ENCODE measurements at regions not wholly inside any gene's neighbourhood (a gene's known extent, or its start where the extent isn't known, plus 50 kb on each side); places are given as distances from the start of the nearest gene placed in this dataset.

DNA sequence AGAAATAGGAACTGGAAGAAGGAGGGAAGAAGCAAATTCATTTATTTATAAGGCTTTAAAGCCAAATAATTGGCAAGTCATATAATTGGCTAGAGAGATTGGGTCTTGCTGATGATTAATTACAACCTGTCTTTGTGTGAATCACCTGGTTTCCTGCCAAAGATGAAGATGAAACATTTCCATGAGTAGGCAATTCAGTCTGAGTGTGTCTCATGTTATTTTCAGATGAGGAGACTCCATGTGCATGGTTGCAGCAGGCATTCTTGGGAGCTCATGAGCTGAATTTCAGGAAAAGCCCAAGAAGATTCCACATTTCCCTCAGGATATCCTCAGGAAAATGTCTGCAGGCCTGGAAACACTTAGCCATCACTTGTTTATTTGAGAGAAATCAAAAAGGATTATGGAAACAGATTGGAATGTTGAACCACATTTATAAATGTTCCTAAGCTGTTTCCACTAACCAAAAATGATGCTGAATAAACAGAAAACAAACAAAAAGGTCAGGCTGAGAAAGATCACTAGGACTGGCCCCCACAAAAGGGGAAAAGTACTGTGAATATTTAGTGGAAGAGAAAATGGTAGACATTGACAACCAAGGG is 632.7 kb upstream of the AMELY start:
- TF ChIP-seq CTCF (IDR thresholded peaks at IDR 0.05) (no peak), POLR2A (IDR thresholded peaks at IDR 0.05) (no peak)
